ENCODE measurements at regions not wholly inside any gene's neighbourhood (a gene's known extent, or its start where the extent isn't known, plus 50 kb on each side); places are given as distances from the start of the nearest gene placed in this dataset.

DNA sequence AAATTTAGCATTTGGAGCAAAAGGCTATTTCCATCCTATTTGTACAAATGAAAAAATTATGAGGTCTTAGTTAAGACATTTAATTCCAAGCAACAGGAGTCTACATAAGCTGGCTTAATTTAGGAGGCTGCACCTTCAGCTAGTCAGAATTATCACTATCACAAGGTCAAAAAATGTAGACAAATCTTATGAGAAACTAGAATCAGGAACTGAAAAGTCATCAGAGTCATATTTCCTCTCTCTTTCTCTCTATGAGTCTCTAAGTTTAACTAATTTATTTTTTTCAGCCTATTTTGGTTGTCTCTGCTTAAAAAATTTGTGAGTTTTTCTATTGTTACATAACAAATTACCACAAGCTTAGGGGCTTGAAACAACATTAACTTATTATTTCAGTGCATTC, 807.1 kb upstream of the PRMT6 start:
- H3K9me3 Mint-ChIP-seq, result peaks cover 14% of the 10 kb centered on the region
- ATAC-seq (replicated peaks; ENCODE audit: extremely low read depth, poor library complexity, severe bottlenecking) (no peak), DNase-seq (ENCODE audit: low spot score in 2 of 2) (no peak)
- H3K4me1 Mint-ChIP-seq, result no peaks in the 10 kb centered on the region
- H3K27me3 Mint-ChIP-seq, result no peaks in the 10 kb centered on the region
- no peak overlapping the region for H3K4me3 Mint-ChIP-seq
- no peak overlapping the region for H3K27ac Mint-ChIP-seq (ENCODE audit: low read depth)
- no peaks in the 10 kb centered on the region for H3K36me3 Mint-ChIP-seq (ENCODE audit: insufficient read depth)

DNA sequence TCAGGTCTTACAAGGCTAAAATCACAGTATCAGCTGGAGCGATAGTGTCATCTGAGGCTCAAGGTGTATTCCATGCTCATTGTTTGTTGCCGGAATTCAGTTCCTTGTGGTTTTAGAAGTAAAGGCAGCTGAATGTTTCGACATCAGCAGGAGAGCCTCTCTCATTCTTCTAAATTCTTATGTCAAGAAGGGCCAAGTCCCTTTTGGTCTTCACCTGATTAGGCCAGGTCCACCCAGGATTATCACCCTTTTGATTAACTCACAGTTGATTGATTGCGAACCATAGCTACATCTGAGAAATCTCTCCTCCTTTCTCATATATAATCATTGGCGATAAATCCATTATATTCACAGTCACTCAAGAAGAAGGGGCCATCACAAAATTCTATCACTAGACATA, 806.7 kb upstream of the PRMT6 start:
- H3K36me3 Mint-ChIP-seq (ENCODE audit: insufficient read depth), result no peaks in the 10 kb centered on the region
- H3K27ac Mint-ChIP-seq (ENCODE audit: low read depth), result no peak overlapping the region
- H3K9me3 Mint-ChIP-seq, result peaks cover 14% of the 10 kb centered on the region
- no peak for ATAC-seq (replicated peaks; ENCODE audit: extremely low read depth, poor library complexity, severe bottlenecking)
- no peaks in the 10 kb centered on the region for H3K27me3 Mint-ChIP-seq
- DNase-seq (ENCODE audit: low spot score in 2 of 2), result no peak
- H3K4me3 Mint-ChIP-seq, result no peak overlapping the region
- no peaks in the 10 kb centered on the region for H3K4me1 Mint-ChIP-seq

DNA sequence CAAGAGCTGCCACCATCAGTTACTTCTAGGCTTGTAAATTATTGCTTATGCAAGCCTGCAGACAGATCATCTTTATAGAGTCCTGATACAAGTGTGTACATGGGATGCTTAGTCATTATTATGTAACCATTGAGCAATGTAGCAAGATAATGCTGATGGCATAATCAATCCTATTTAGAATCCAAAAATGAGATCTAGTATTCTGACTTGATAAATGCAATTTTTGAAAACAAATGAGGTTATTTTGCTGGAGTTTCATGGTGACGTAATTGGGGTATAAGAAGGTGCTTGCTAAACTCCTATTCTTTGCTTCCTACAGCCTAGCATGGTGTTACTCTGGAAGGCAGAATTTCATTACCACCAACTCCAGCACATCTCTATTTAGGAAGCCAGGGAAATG, 801.7 kb upstream of the PRMT6 start:
- Mint-ChIP-seq H3K27ac (ENCODE audit: low read depth) (no peak overlapping the region), H3K4me1 (no peaks in the 10 kb centered on the region), H3K9me3 (peaks cover 26% of the 10 kb centered on the region), H3K36me3 (ENCODE audit: insufficient read depth) (no peaks in the 10 kb centered on the region), H3K27me3 (no peaks in the 10 kb centered on the region), H3K4me3 (no peak overlapping the region)
- DNase-seq (ENCODE audit: low spot score in 2 of 2) (no peak), ATAC-seq (replicated peaks; ENCODE audit: extremely low read depth, poor library complexity, severe bottlenecking) (no peak)

DNA sequence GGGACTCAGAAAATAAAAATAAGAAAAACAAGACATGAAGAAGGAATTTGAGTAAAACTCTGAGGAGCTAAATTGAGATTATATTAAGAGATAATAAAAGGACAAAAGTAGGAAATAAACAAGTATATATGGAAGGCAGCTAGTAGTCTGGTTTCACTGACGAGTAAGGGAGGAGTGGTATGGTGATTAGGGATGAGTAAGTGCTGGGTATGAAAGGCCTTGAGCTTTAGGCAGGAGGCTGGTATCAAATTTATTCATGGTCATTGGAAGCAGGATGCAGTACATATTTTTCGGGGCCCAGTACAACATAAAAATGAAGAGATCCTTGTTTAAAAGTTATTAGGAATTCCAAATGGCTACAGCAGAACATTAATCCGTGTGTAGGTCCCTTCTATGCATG, 789.7 kb upstream of the PRMT6 start:
- ATAC-seq (replicated peaks; ENCODE audit: extremely low read depth, poor library complexity, severe bottlenecking) (no peak), DNase-seq (ENCODE audit: low spot score in 2 of 2) (no peak)
- H3K4me3 Mint-ChIP-seq, result no peak overlapping the region
- no peaks in the 10 kb centered on the region for H3K36me3 Mint-ChIP-seq (ENCODE audit: insufficient read depth)
- H3K27ac Mint-ChIP-seq (ENCODE audit: low read depth), result no peak overlapping the region
- H3K27me3 Mint-ChIP-seq, result no peaks in the 10 kb centered on the region
- no peaks in the 10 kb centered on the region for H3K4me1 Mint-ChIP-seq
- H3K9me3 Mint-ChIP-seq, result peaks cover 43% of the 10 kb centered on the region

DNA sequence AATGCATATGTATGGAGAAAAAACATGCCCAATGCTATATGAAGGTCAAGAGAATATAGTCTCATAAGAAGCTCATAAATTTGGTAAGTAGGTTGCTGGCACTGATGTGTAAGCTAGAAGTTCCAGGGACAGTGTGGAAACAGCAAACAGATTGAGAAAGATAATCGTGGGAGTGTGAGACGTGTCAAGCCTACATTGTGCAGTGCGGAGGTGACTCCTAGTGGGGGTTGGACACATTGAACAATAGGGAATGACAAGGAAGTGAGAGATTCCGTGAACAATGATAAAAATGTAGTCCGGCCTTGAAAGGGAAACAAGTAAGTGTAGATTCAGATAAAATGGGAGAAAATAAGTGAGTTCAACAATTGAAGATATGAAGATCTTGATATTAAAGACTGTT, 788.4 kb upstream of the PRMT6 start:
- DNase-seq (ENCODE audit: low spot score in 2 of 2), result no peak
- Mint-ChIP-seq H3K9me3 (peaks cover 43% of the 10 kb centered on the region), H3K27ac (ENCODE audit: low read depth) (no peak overlapping the region), H3K36me3 (ENCODE audit: insufficient read depth) (no peaks in the 10 kb centered on the region), H3K4me1 (no peaks in the 10 kb centered on the region), H3K4me3 (no peak overlapping the region), H3K27me3 (no peaks in the 10 kb centered on the region)
- ATAC-seq (replicated peaks; ENCODE audit: extremely low read depth, poor library complexity, severe bottlenecking), result no peak

DNA sequence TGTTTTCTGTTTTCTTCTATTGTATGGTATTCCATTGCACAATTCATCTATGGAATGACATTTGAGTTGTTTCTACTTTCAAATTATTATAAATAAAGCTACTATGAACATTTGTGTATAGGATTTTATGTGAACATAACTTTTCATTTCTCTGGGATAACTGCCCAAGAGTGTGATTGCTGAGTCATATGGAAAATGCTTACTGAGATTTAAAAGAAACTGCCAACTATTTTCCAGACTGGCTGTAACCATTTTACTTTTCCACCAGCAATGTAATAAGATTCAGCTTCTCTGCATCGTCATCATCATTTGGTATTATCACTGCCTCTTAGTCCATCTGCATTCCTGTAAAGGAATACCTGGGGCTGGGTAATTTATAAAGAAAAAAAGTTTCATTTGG, 779.6 kb upstream of the PRMT6 start:
- H3K36me3 Mint-ChIP-seq (ENCODE audit: insufficient read depth), result no peaks in the 10 kb centered on the region
- no peak overlapping the region for H3K4me3 Mint-ChIP-seq
- H3K9me3 Mint-ChIP-seq, result peaks cover 6% of the 10 kb centered on the region
- H3K27ac Mint-ChIP-seq (ENCODE audit: low read depth), result no peak overlapping the region
- no peaks in the 10 kb centered on the region for H3K27me3 Mint-ChIP-seq
- no peak for ATAC-seq (replicated peaks; ENCODE audit: extremely low read depth, poor library complexity, severe bottlenecking)
- DNase-seq (ENCODE audit: low spot score in 2 of 2), result no peak
- H3K4me1 Mint-ChIP-seq, result no peaks in the 10 kb centered on the region

DNA sequence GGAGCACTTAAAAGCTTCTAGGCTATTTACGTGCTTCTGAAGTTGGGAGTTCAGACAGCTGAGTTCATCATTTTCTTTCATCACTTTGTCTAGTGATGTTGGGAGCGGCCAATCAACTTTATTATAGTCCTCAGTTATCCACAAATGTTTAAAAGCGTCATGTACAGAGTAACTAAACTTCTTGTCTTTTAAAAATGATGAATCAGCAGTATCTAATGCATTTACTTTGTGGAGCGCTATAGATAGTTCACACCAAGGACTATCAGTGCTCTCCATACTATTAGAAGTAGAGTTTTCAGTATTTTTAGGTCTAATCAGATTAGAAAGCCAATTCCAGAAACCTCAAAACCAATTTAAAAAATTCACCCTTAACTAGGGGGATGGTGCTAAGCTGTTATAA, 778.7 kb upstream of the PRMT6 start:
- DNase-seq (ENCODE audit: low spot score in 2 of 2) (no peak), ATAC-seq (replicated peaks; ENCODE audit: extremely low read depth, poor library complexity, severe bottlenecking) (no peak)
- Mint-ChIP-seq H3K4me3 (no peak overlapping the region), H3K4me1 (no peaks in the 10 kb centered on the region), H3K27me3 (no peaks in the 10 kb centered on the region), H3K27ac (ENCODE audit: low read depth) (no peak overlapping the region), H3K9me3 (peaks cover 11% of the 10 kb centered on the region), H3K36me3 (ENCODE audit: insufficient read depth) (no peaks in the 10 kb centered on the region)

DNA sequence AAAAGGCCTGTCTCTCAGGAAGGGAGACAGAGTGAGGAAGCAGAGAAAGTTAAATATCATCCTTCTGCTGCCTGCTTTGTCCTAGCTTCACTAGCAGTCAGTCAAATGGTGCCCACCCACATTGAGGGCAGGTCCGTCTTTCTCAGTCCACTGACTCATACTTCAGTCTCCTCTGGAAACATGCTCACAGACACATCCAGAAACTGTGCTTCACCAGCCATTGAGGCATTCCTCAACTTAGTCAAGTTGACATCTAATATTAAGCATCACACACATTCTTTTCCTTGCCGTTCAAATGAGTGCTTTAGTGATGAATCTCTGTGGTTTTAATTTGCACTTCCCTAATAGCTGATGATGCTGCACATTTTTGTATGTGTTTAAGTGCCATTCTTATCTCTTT, 777.8 kb upstream of the PRMT6 start:
- peaks cover 11% of the 10 kb centered on the region for H3K9me3 Mint-ChIP-seq
- no peak for DNase-seq (ENCODE audit: low spot score in 2 of 2)

DNA sequence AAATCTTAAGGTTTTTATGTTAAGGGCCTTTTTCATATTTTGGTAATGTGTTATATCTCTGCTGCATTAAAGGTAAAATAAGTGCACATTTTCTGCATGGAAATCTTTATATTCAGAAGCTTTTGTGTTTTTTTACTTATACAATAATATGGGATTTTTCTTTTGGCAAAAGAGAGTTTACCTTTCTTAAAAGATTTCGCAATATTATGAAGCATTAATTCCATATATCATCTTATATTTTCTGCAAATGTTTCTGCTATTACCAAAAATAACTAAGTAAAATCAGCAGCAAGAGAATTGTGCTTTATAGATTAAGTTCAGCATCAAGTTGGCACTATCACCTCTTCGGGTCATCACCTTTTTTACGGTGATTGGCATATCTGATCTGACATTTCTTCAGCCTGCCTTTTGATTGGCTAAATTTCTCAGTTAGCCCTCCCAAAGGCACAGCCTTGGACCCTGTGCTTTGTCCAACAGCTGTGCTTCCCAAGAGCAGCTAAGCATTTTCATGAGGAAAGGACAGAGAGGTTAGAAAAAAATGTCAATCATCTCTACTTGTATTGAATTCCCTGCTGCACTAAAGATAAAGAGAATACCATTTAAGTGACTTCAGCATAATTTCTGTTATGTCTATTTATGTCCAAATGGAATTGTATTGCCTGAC, 767.1 kb upstream of the PRMT6 start:
- H3K27ac Mint-ChIP-seq (ENCODE audit: low read depth), result no peak overlapping the region

More for the DNA sequence above, 777.8 kb upstream of the PRMT6 start:
- ATAC-seq (replicated peaks; ENCODE audit: extremely low read depth, poor library complexity, severe bottlenecking), result no peak
- no peaks in the 10 kb centered on the region for H3K27me3 Mint-ChIP-seq
- H3K36me3 Mint-ChIP-seq (ENCODE audit: insufficient read depth), result no peaks in the 10 kb centered on the region
- no peaks in the 10 kb centered on the region for H3K4me1 Mint-ChIP-seq
- H3K27ac Mint-ChIP-seq (ENCODE audit: low read depth), result no peak overlapping the region
- no peak overlapping the region for H3K4me3 Mint-ChIP-seq

DNA sequence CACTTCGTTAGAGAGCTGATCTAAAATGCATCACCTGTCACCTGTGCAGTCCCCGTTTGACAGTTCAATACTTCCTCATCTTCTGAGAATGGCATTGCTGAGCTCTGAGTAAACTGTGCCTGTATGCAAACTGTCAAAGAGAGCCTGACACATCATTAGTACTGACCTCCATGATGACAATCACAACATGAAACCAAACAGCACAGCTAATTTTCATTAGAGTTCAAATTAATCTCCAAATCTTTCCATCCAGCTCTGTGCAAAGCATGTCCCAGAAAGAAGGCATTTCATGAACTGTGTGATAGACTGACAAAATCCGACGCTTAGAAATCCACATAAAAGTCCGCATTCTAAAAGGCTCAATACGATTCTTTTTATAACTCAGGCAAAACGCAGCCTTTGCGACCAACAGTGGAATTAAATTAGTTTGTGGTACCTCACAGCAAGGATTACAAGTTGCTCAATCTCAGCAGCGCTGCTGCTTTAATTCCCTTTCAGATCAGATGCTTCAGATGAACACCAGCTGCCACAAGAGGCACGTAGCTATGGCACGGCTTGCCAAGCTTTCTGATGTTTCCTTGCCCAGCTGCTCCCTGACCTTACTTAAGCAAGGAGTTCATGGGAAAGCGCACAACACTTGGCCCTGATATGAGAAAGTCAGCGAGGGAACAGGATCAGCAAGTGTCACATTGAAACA, 765.5 kb upstream of the PRMT6 start:
- H3K27ac Mint-ChIP-seq (ENCODE audit: low read depth), result no peak overlapping the region
- H3K27me3 Mint-ChIP-seq, result no peaks in the 10 kb centered on the region
- no peak for DNase-seq (ENCODE audit: low spot score in 2 of 2)

More for the DNA sequence above, 767.1 kb upstream of the PRMT6 start:
- ATAC-seq (replicated peaks; ENCODE audit: extremely low read depth, poor library complexity, severe bottlenecking) (no peak), DNase-seq (ENCODE audit: low spot score in 2 of 2) (no peak)
- Mint-ChIP-seq H3K4me3 (no peak overlapping the region), H3K27me3 (no peaks in the 10 kb centered on the region), H3K9me3 (peaks cover 24% of the 10 kb centered on the region), H3K4me1 (no peaks in the 10 kb centered on the region), H3K36me3 (ENCODE audit: insufficient read depth) (peaks cover 2% of the 10 kb centered on the region)

DNA sequence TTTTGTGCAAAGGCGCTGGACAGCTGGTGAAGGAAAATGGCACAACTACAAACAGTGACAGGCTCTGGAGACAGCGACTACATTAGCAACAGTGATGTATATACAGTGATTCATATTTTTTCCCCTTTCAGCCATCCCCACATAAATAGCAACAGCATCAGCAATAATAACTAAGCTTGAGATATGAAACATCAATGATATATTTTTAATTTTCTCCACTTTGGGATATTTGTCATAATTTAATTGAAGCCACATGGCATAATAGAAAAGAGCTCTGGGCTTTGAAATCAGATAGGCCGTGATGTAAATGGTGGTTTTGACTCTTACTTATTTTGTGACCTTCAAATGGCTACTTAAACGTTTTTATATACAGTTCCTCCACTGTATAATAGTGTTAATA, 764.3 kb upstream of the PRMT6 start:
- H3K27ac Mint-ChIP-seq (ENCODE audit: low read depth), result no peak overlapping the region
- ATAC-seq (replicated peaks; ENCODE audit: extremely low read depth, poor library complexity, severe bottlenecking), result no peak
- no peak for DNase-seq (ENCODE audit: low spot score in 2 of 2)
- no peak overlapping the region for H3K4me3 Mint-ChIP-seq
- peaks cover 2% of the 10 kb centered on the region for H3K36me3 Mint-ChIP-seq (ENCODE audit: insufficient read depth)
- H3K9me3 Mint-ChIP-seq, result peaks cover 19% of the 10 kb centered on the region
- H3K27me3 Mint-ChIP-seq, result no peaks in the 10 kb centered on the region
- no peaks in the 10 kb centered on the region for H3K4me1 Mint-ChIP-seq

More for the DNA sequence above, 765.5 kb upstream of the PRMT6 start:
- H3K9me3 Mint-ChIP-seq, result peaks cover 24% of the 10 kb centered on the region
- H3K4me3 Mint-ChIP-seq, result no peak overlapping the region
- ATAC-seq (replicated peaks; ENCODE audit: extremely low read depth, poor library complexity, severe bottlenecking), result no peak
- H3K4me1 Mint-ChIP-seq, result no peaks in the 10 kb centered on the region
- peaks cover 2% of the 10 kb centered on the region for H3K36me3 Mint-ChIP-seq (ENCODE audit: insufficient read depth)

DNA sequence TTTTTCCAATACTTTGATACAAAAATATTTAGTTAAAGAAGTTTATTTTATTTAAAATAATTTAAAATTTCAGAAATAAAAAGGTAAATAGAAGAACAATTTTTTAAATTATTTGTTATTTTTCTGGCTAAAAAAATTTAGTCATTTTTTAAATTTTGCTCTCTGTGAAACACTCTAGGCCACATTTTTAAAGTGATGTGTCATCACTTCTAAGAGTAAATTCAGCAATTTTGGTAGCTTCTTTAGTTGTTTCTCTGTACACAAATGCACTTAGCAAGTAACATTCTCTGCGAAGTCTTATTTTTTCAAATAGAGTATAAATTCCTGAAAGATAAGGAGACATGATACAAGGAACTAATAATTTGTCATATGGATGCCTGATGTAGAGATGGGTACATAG, 760.0 kb upstream of the PRMT6 start:
- Mint-ChIP-seq H3K36me3 (ENCODE audit: insufficient read depth) (no peaks in the 10 kb centered on the region), H3K9me3 (peaks cover 2% of the 10 kb centered on the region), H3K4me1 (no peaks in the 10 kb centered on the region), H3K4me3 (no peak overlapping the region), H3K27ac (ENCODE audit: low read depth) (no peak overlapping the region), H3K27me3 (no peaks in the 10 kb centered on the region)
- DNase-seq (ENCODE audit: low spot score in 2 of 2), result no peak
- ATAC-seq (replicated peaks; ENCODE audit: extremely low read depth, poor library complexity, severe bottlenecking), result no peak

DNA sequence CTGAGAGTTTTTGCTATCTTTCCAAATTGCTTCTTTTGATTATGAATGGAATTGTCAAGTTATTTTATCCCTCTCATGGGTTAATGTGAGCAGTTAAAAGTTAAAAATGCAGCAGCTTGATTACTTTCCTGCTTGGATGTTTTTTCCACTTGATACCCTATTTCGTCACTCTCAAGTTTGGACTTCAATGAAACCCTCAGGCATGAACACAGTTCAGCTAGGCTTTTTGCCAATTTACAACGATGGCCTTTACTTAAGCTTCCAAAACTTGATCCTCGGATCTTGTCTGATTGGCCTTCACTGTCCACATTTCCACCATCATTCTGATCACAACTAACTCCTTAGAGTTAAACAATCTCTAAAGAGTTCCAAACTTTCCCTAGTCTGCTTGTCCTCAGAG, 752.4 kb upstream of the PRMT6 start:
- DNase-seq (ENCODE audit: low spot score in 2 of 2) (no peak), ATAC-seq (replicated peaks; ENCODE audit: extremely low read depth, poor library complexity, severe bottlenecking) (no peak)
- no peaks in the 10 kb centered on the region for H3K4me1 Mint-ChIP-seq
- H3K9me3 Mint-ChIP-seq, result no peaks in the 10 kb centered on the region
- H3K27me3 Mint-ChIP-seq, result no peaks in the 10 kb centered on the region
- no peak overlapping the region for H3K4me3 Mint-ChIP-seq
- H3K27ac Mint-ChIP-seq (ENCODE audit: low read depth), result no peak overlapping the region
- no peaks in the 10 kb centered on the region for H3K36me3 Mint-ChIP-seq (ENCODE audit: insufficient read depth)

All from central memory CD8-positive, alpha-beta T cell (primary cell).